Fibroblast of mammary gland (primary cell): ENCODE measurements at regions not wholly inside any gene's neighbourhood (a gene's known extent, or its start where the extent isn't known, plus 50 kb on each side); places are given as distances from the start of the nearest gene placed in this dataset.
A peak's percentile ranks its signal among the peaks of the same experiment; 100 is the strongest.
"Not testable (repeated sequence)": the region's sequence is repeated elsewhere in the genome, so short reads cannot be mapped to it uniquely, and the experiment has no call there.

ENCODE experiments used
- DNase-seq: peaks from one replicate; pipeline ENCODE4 v3.0.0-alpha.2; 2010; ENCODE audit warnings: low read depth
- H3K4me3 ChIP-seq: 2 replicates; pipeline ENCODE4 v1.5.1; 2011; ENCODE audit warnings: low read depth, mild to moderate bottlenecking, low read length, moderate library complexity; ENCODE audit not compliant: control insufficient read depth
- TF ChIP-seq, protein P1 (sequence below): conservative IDR thresholded peaks from 2 replicates; pipeline ENCODE4 v1.5.1; 2011; ENCODE audit warnings: low read depth, low read length, inconsistent platforms; ENCODE audit not compliant: control insufficient read depth, insufficient read depth

DNA sequence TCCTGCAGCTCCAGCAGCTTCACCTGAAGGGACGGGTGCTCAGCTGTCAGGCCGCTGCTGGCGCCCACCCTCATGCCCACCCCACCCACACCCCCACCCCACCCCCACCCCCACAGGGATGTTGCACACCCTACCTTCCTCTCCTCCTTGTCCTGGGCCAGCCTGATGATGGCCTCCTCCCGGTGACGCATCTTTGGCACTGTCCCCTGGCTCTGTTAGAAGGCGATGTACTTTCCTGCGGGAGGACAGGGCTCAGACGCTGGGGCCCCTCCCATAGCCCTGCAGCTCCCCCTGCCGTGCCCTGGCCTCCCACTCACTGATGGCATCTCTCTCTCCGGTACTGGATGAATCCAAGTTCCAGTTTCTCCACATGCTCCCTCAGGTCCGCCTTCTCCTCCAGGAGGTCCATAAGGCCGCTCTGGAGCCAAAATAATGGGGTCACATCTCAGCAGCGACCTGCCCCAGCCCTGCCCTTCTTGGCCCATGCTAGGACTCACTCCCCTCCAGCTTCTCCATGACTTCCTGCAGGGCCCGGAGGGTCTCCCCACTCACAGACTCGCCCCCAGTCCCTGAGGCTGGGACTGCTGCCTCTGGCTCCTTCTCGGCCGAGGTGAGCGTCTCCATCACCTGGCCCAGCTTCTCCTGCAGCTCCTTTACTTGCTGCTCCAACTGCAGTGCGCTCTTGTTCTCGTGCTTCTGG, 55.2 kb downstream of the GOLGA8B start:
- not testable (repeated sequence) for H3K4me3 ChIP-seq, DNase-seq

GRCh38 chr15:34527641-34528040, 55.8 kb downstream of the GOLGA8B start:
- H3K4me3 ChIP-seq, DNase-seq: not testable (repeated sequence)

- not testable (repeated sequence) for H3K4me3 ChIP-seq, DNase-seq
Observed at GRCh38 chr15:34523849-34524248, 59.6 kb downstream of the GOLGA8B start.

GRCh38 chr15:34522601-34523000, 60.9 kb downstream of the GOLGA8B start:
- not testable (repeated sequence) for H3K4me3 ChIP-seq, DNase-seq

DNA sequence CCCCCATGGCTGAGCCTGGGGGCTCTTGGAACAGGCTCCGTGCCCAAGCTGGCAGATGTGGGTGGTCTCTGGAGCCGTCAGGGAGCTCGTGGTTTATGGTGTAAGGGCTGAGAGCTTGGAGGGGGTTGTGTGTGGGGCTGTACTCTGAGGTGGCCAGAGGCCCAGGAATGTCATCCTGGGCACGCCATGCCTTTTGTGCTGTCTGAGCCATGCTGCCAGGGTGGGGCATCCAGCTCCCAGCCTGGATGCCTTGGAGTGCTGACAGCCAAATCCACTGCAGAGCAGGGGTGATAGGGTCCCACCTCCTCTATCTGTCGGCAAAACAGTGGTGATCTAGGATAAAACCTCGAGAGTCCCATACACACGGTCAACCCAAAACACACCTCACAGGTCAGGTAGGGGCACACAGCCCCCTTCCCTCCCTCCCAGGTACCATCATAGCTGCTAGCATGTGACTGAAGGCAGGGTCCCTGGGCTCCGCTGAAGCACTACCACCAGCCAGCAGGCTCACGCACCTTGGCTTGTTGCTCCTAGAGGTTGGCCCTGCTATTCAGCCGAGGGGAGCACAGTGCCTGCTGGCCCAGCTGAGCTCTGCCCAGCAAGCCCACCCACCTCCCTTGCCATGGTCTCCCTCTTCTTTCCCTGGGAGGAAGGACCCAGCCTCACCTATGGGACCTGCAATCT, 61.5 kb downstream of the GOLGA8B start:
- DNase-seq, H3K4me3 ChIP-seq: not testable (repeated sequence)

DNA sequence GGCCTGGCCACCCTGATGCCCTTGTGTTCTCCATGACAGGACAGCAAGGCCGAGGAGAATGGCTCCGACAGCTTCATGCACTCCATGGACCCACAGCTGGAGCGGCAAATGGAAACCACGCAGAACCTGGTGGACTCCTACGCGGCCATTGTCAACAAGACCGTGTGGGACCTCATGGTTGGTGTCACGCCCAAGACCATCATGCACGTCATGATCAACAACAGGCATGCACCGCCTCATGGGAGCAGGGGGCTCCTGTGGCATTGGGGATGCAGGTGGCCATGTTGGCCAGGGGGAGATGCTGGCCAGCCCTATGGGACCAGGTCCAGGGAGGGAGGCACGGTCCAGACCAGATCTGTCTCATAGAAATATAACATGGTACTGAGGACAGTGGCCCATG, 62.9 kb downstream of the GOLGA8B start:
- DNase-seq, result no peak
- TF ChIP-seq, protein P1, sequence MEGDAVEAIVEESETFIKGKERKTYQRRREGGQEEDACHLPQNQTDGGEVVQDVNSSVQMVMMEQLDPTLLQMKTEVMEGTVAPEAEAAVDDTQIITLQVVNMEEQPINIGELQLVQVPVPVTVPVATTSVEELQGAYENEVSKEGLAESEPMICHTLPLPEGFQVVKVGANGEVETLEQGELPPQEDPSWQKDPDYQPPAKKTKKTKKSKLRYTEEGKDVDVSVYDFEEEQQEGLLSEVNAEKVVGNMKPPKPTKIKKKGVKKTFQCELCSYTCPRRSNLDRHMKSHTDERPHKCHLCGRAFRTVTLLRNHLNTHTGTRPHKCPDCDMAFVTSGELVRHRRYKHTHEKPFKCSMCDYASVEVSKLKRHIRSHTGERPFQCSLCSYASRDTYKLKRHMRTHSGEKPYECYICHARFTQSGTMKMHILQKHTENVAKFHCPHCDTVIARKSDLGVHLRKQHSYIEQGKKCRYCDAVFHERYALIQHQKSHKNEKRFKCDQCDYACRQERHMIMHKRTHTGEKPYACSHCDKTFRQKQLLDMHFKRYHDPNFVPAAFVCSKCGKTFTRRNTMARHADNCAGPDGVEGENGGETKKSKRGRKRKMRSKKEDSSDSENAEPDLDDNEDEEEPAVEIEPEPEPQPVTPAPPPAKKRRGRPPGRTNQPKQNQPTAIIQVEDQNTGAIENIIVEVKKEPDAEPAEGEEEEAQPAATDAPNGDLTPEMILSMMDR, result no peak
- no peak overlapping the region for H3K4me3 ChIP-seq

DNA sequence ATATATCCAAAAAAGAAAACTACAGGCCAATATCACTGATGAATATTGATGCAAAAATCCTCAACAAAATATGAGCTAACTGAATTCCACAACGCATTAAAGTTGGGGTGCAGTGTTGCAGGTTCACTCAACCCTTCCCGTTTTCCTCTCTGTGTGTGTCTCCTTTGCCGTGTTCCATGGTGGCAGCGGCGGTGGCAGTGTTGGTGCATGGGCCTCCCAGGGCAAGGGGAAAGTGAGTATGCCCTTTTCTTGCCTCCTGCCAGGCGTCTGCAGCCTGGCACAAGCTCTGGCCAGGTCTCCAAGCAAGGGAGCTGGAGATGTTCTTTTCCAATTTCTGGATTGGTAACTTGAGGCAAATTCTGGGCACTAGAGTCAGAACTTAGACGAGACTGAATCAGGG, 63.4 kb downstream of the GOLGA8B start:
- not testable (repeated sequence) for DNase-seq, H3K4me3 ChIP-seq

- H3K4me3 ChIP-seq, result peak overlapping the region; percentile 49
- DNase-seq, result no peak
- TF ChIP-seq, protein P1, result no peak
Observed at GRCh38 chr15:34514251-34514670, 69.2 kb downstream of the GOLGA8B start.

- no peak overlapping the region for H3K4me3 ChIP-seq
- DNase-seq, result no peak
- TF ChIP-seq, protein P1, result no peak
Observed at GRCh38 chr15:34512628-34513027, 70.8 kb downstream of the GOLGA8B start.

GRCh38 chr15:34501131-34501530, 63.5 kb upstream of the GOLGA8A start:
- TF ChIP-seq, protein P1, result no peak
- H3K4me3 ChIP-seq, result no peak overlapping the region
- peak; percentile 25 for DNase-seq
